ENCODE measurements at regions not wholly inside any gene's neighbourhood (a gene's known extent, or its start where the extent isn't known, plus 50 kb on each side); places are given as distances from the start of the nearest gene placed in this dataset.

DNA sequence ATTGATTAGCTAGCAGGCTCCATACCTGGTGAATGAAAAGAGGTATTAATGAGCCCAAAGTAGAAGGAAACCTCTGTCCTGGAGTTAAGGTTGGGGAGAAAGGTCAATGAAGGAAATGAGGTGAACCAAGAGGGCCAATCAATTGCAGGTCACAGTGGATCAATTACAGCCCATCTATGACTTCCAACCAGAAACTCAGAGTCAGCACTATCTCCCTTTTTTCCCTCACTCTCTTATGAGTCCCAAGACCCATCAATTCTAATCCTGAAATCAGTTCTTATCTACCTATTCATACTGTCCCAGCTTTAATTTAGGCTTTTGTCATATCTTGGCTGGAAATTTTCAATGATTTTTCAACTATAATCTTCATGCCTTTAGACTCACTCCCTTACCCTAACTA, 433.2 kb upstream of the PKN2 start:
- TF ChIP-seq, protein P1, sequence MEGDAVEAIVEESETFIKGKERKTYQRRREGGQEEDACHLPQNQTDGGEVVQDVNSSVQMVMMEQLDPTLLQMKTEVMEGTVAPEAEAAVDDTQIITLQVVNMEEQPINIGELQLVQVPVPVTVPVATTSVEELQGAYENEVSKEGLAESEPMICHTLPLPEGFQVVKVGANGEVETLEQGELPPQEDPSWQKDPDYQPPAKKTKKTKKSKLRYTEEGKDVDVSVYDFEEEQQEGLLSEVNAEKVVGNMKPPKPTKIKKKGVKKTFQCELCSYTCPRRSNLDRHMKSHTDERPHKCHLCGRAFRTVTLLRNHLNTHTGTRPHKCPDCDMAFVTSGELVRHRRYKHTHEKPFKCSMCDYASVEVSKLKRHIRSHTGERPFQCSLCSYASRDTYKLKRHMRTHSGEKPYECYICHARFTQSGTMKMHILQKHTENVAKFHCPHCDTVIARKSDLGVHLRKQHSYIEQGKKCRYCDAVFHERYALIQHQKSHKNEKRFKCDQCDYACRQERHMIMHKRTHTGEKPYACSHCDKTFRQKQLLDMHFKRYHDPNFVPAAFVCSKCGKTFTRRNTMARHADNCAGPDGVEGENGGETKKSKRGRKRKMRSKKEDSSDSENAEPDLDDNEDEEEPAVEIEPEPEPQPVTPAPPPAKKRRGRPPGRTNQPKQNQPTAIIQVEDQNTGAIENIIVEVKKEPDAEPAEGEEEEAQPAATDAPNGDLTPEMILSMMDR (IDR thresholded peaks at IDR 0.05): no peak
- no peak for TF ChIP-seq POLR2AphosphoS5 (IDR thresholded peaks at IDR 0.05; ENCODE audit: low read depth, low read length)

Data from Panc1 (cell line).